NCI-H2029 (cell line): ENCODE measurements at regions not wholly inside any gene's neighbourhood (a gene's known extent, or its start where the extent isn't known, plus 50 kb on each side); places are given as distances from the start of the nearest gene placed in this dataset.
A peak's percentile ranks its signal among the peaks of the same experiment; 100 is the strongest.
"Not testable (repeated sequence)": the region's sequence is repeated elsewhere in the genome, so short reads cannot be mapped to it uniquely, and the experiment has no call there.

Experiments used
- DNase-seq: peaks from one replicate; lab custom pipeline; 2025; lab: John Stamatoyannopoulos, UW

GRCh38 chr3:194189243-194189791 lies 53.4 kb downstream of the HES1 start:
- DNase-seq = no peak

DNA sequence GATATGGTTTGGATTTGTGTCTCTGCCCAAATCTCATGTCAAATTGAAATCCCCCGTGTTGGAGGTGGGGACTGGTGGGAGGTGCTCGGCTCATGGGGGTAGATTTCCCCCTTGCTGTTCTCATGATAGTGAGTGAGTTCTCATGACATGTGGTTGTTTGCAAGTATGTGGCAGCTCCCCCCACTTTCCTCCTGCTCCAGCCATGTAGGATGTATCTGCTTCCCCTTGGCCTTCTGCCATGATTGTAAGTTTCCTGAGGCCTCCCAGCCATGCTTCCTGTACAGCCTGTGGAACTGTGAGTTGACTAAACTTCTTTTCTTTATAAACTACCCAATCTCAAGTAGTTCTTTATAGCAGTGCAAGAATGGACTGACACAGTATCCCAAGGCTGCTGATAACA lies 55.9 kb downstream of the HES1 start:
- not testable (repeated sequence) for DNase-seq

DNA sequence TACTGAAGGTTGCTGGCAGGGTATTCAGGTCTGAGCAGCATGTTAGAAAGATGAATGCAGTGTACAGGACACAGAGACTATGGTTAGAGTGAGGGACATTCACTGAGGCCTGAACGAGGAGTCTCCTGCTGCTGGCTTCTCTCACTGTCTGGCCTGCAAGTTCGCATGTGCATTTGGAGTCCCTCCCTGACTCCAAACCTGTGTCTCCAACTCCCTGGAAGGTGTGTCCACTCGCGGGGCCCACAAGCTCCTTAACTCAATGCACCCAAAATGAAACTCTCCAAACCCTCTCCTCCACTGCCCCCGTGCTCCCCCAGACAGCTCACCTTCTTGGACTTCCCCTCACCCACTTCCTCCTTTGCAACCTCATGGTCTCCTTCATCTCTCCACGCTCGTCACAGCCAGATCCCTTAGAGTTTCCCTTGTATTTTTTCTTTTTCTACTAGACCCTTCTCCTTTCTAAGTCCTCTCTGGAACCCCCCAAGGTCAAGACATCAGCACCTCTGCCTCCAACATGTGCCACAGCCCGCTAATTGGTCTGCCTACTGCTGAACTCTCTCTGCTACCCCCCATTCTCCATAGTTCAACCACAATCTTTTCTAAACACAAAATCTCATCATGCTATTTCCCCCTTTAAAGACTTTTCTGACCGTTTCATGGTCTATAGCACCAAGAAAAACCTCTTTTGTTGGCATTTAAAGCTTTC lies 58.3 kb downstream of the HES1 start:
- DNase-seq = no peak

DNA sequence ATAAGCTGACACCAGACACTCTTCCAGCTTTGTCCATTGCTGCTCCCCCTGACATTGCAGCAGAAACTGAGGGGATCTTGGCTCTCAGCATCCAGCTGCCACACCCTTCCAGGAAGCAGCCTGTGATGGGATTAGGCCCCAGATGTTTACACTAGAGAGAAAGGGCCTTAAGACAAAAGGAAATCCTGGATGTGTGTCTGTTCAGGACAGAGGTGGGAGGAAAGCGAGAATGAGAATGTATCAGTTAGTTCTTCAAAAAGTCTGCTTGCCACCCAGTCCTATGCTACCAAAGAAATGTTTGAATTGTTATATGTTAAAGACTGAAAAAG lies 58.8 kb downstream of the HES1 start:
- no peak for DNase-seq

- DNase-seq = no peak
Measured at GRCh38 chr3:194195611-194196010, 59.7 kb downstream of the HES1 start.

DNA sequence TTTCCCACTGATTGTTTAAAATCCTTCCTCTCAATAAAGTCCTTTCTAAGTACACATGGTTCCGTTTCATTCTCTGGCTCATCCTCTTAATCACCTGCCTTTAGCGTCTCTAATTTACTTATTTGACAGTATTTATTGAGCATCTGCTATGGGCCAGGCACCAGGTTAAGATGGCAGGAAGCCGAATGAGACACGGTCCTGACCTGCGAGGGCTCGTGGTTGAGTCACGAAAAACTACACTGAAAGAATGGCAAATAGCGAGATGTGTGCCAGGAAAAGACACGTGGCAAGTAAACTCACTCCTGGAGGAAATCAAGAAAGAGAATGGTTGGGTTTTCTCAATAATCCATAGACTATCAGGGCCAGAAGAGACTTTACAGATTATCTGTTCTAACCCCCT lies 60.9 kb downstream of the HES1 start:
- no peak for DNase-seq

- no peak for DNase-seq
Measured at GRCh38 chr3:194197396-194197960, 61.5 kb downstream of the HES1 start.

GRCh38 chr3:194197981-194198695 lies 62.2 kb downstream of the HES1 start:
- no peak for DNase-seq

DNA sequence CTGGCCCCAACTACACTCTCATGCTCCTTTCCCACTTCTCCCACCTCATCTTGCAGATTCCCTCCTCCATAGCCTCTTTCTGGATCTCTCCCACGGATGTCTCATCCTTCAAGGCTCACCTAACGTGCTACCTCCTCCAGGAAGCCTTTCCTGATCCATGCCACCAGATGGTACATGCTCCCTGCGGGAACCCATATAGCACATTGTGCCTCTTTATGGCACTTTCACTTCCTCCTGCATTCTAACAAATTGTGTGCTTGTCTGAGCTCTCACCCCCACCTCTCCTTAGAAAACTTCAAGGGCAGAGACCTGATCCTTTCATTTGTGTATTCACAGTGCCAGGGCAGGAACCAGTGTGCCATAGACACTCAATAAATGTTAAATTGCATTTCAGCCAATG lies 63.0 kb downstream of the HES1 start:
- DNase-seq = no peak

GRCh38 chr3:194200422-194201081 lies 64.6 kb downstream of the HES1 start:
- no peak for DNase-seq

DNA sequence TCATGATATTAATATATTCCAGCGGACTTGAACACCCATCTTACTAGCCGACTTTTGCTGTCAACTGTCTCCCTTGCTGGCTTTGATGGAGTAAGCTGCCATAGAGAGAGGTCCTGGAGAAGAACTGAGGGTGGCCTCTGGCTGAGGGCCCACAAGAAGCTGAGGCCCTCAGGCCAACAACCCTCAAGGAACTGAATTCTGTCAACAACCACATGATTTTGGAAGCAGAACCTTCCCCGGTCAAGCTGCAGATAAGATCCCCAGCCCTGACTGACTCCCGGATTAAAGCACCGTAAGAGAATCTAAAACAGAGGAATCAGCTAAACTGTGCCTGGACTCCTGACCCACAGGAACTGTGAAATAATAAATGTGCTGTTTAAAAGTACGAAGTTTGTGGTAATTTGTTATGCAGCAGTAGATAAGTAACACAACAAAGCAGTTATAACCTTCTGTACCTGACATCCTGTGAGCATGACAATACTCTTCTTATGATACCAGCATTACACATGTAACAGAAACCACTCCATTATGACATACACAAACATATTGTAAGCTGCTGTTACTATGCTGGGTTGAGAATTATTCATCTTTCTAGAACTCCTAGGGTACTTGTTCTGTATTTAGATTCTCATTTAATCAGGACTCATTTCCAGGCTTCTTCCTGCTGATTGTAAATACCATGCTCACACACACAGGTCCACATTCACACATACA lies 66.2 kb downstream of the HES1 start:
- DNase-seq = no peak

- DNase-seq = no peak
Measured at GRCh38 chr3:194203482-194204041, 67.6 kb downstream of the HES1 start.

DNA sequence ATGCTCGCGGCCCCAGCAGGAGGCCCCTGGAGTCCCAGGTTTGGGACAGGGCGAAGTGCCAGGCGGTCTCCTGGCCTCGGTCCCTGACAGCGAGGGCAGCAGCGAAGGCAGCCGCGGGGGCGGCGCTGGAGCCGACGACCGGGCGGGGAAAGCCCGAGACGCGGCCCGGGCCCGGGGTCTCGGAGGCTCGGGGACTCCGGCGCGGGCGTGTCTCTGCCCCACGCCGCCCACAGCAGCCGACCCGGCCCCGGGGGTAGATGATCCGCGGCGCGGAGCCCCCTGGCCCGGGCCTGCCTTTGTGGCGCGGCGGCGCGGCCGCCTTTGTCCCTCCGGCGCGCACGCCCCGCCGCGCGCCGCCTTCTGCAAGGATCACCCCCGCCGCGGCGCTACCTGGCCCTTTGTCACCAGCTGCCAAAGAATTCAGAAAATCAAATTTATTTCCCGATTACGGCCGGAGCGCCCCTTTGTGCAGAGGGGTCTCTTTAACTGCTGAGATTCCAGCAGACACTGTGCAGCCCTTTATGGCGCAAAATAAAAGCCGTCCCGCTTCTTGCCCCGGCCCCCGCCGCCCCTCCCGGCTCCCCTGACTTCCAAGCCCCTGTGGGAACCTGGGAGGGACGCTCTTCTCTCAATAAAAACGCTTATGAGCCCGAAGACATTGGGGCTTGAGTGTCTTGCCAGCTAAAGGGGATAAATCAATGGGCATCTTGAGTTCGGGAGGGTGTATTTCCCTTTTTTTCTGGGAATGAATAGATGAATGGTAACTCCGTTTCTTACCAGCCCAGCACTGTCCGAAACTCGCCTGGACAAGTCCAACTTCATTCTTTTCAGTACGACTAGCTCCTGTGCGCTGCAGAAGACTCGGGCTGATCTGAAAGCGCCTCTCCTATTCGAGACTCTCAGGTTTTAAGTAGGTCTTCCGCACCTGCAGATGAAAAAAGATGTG lies 68.4 kb downstream of the HES1 start:
- peak; percentile 35 for DNase-seq

- DNase-seq = peak; percentile 80
Measured at GRCh38 chr3:194205675-194206133, 69.8 kb downstream of the HES1 start.

- DNase-seq = no peak
Measured at GRCh38 chr3:194206320-194206719, 70.4 kb downstream of the HES1 start.

GRCh38 chr3:194208709-194209108 lies 72.8 kb downstream of the HES1 start:
- DNase-seq = no peak

DNA sequence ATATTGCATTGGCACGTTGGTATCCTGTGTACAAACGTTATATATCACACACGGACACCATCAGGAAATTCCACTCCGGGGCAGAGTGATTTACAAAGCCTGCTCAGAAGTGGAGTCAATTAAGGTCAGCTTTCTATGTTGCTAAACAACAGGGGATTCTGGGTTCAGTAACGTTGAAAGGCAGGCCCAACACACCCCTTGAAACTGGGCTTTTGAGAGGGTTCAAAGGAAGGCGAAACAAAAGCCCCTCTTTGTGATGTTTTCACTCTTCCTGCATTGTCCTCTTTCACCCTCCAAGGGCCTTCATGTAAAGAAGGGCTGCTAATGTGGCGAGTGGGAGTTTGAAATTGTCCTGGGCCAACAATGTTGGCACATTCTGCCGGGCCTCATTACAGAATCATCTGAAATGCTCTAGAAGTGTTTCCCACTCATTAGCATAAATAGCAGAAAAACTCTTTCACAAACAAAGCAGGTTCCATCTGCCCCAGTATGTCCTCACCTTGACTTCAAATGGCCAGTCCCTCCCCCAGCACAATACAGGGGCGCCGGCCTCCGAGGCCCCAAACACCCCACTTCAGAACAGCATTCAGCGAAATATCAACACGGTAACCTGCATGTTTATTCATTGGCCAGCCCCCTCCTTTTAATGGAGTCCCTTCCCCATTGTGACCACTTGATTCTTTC lies 76.4 kb downstream of the HES1 start:
- no peak for DNase-seq

- no peak for DNase-seq
Measured at GRCh38 chr3:194212845-194213331, 76.9 kb downstream of the HES1 start.

DNA sequence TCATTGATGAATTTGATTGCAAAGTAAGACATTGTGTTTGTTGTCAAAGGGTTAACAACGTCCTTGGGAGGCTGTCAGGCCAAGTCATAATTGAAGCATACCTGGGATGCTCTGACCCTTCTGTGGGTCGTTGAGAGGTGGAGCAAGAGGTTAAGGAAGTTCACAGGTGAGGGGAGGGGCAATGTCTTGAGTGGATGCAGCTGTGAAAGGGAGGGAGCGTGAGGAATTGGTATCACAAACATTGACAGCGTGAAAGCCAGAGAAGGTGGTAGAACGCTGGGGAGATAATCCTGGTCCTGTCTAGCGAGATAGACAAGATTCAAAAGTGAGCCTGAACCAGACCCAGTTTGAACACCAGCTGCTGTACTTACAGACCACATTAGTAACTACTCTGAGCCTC lies 79.4 kb downstream of the HES1 start:
- DNase-seq = no peak
